Fibroblast of peridontal ligament (primary cell): ENCODE measurements at regions not wholly inside any gene's neighbourhood (a gene's known extent, or its start where the extent isn't known, plus 50 kb on each side); places are given as distances from the start of the nearest gene placed in this dataset.
A peak's percentile ranks its signal among the peaks of the same experiment; 100 is the strongest.
"Not testable (repeated sequence)": the region's sequence is repeated elsewhere in the genome, so short reads cannot be mapped to it uniquely, and the experiment has no call there.

Source experiments
- DNase-seq: peaks from one replicate; pipeline ENCODE4 v3.0.0-alpha.2; 2010; ENCODE audit errors: extremely low read depth

DNA sequence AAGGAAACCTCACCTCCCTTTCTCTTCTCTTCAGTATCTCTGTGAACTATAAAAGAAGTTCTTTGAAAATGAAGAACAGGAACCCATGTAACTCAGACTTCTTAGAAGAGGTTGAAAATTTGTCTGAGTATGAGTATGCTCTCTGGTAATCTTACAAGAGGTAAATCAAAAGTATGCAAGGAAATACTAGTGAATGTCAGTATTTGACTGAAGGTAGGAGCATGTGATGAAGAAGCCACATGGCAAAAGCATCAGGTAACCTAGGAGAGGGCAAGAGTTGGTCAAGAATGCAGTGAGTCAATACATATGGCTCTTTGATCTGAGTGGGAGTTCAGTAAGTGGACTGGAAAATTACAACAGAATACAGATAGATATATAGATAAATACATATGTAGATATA is 133.0 kb upstream of the NECTIN3 start:
- DNase-seq: no peak

DNA sequence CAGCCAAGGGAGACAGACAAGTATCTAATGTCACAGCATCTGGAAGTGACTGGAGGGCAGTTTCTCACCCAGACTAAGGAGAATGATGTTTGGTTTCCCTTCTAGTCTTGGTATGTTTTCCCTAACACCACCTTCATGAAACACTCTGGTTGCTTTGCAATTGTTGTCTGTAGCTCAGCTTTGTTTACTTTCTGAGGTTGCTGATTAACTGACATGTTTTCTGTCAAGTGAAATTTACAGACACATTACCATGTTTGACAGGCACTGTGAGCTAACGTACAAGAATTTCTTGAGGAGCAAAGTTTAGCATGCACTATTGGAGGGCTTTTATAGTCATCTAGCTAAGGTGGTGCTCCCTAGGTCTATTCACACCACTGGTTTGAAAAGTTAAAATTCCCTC is 131.6 kb upstream of the NECTIN3 start:
- DNase-seq: no peak

DNA sequence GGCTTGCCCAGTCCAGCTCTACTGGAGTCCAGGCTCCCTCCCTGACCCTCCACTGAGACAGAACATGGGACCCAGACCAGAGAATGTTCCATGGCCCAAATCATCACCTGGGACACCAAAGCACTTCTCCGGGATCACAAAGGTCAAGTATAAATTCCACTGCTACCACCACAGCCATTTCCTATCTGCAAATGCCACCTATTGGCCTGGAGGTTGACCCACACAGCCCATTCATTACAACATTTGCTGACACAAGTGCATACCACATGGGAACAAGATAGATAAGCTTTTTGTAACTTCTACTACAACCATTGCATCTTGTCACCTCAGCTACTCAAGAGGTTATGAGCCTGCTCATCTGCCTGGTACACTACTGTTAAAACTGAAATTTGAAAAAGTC is 126.8 kb upstream of the NECTIN3 start:
- no peak for DNase-seq

DNA sequence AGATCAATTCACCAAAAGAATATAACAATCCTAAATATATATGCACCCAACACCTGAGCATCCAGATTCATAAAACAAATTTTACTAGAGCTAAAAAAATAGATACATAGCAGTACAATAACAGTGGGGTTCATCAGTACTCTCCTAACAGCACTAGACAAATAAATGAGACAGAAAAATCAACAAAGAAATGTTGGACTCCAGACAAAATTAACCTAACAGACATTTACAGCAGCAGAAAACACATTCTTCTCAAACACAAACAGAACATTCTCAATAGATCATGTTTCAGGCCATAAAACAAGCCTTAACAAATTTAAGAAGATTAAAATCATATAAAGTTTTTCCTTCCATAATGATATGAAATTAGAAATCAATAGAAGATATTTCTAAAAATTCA is 124.8 kb upstream of the NECTIN3 start:
- DNase-seq: no peak

- DNase-seq: not testable (repeated sequence)
Measured at GRCh38 chr3:110949194-110949593, 122.4 kb upstream of the NECTIN3 start.

- peak; percentile 3 for DNase-seq
Measured at GRCh38 chr3:110955301-110955880, 116.2 kb upstream of the NECTIN3 start.

GRCh38 chr3:110956081-110956480 is 115.5 kb upstream of the NECTIN3 start:
- peak; percentile 8 for DNase-seq

DNA sequence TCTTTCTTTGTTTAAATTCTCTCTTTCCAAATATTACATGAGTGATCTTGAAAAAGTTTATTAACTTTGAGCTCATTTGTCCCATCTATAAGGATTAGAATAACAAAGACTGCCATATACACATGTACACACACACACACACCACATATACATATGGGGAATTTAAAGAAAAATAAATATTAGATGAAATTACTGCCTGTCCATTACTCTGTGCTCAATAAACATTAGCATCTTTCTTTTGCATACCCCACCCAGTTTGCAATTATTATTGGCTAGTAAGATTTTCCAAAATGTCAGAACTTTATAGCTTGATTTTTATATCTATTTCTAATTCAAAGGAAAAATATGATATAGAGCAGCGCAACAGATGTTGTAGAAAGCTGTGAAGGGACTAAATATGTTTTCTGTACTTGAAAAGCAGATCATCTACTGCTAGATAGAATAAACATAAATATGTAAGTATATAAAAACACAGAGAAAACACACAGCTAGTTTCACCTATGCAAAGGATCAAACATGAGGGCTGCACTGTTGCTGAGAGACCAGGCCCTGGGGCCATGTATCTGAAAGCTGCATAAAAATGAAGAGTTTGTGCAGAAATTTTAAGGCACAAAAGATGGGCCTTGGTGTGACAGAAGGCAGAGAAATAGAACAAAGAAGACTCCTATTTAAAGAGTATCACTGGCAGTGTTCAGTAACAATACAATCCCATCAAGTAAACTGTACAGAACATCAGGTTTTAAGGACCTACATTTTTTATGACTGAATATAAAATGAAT is 114.2 kb upstream of the NECTIN3 start:
- DNase-seq: no peak

DNA sequence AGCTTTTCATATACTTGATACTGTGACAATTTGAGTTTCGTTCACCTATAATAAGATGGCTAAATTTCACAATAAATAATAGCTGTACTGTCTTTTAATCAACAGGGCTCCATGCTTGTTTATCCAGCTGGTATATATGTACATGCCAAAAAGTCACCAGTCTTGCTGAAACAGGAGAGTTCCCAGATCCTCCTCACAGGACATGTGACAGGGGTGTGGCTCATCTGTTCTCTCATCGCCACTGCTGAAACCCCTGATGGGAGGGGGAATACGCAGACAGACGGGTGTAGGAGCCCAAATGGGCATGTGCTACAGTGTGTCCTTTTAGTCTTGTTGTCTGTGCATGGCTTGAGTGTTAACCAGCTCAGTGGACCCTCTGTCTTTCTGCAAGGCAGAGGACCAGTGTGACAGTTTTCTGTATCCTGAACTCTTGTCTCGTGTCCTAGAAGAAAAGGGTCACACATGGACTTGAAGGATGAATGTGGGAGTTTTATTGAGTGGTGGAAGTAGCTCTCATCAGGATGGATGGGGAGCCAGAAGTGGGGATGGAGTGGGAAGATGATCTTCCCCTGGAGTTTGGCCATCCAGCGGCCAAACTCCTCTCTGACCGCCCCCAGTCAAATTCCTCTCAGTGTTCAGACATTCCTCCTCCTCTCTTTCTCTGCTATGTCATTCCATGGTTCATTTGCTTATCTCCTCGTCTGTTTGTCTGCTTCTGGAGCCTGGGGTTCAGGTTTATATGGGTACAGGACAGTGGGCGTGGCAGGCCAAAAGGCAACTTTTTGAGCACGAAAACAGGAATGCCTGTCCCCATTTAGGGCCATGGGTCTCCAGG is 113.1 kb upstream of the NECTIN3 start:
- no peak for DNase-seq

DNA sequence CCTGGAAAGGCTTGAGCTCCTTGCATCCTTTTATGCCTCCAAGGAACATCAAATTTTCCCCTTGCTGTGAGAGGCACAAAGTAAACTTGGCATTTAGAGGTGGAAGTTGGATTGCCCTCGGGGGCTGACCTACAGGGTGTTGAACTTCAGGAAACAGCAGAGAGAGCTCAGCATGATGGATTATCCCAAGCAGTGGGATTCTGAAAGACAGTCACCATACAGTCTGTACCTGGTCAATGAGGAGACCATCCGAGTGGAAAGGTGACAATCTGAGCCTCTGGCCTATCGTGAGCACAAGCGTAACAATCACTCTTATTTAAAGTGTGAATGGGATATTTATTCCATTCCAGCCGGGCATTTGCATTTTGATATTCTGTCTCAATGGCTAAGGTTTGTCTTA is 105.6 kb upstream of the NECTIN3 start:
- no peak for DNase-seq

- DNase-seq: no peak
Measured at GRCh38 chr3:110966966-110967663, 104.5 kb upstream of the NECTIN3 start.

GRCh38 chr3:110968076-110968475 is 103.5 kb upstream of the NECTIN3 start:
- no peak for DNase-seq

DNA sequence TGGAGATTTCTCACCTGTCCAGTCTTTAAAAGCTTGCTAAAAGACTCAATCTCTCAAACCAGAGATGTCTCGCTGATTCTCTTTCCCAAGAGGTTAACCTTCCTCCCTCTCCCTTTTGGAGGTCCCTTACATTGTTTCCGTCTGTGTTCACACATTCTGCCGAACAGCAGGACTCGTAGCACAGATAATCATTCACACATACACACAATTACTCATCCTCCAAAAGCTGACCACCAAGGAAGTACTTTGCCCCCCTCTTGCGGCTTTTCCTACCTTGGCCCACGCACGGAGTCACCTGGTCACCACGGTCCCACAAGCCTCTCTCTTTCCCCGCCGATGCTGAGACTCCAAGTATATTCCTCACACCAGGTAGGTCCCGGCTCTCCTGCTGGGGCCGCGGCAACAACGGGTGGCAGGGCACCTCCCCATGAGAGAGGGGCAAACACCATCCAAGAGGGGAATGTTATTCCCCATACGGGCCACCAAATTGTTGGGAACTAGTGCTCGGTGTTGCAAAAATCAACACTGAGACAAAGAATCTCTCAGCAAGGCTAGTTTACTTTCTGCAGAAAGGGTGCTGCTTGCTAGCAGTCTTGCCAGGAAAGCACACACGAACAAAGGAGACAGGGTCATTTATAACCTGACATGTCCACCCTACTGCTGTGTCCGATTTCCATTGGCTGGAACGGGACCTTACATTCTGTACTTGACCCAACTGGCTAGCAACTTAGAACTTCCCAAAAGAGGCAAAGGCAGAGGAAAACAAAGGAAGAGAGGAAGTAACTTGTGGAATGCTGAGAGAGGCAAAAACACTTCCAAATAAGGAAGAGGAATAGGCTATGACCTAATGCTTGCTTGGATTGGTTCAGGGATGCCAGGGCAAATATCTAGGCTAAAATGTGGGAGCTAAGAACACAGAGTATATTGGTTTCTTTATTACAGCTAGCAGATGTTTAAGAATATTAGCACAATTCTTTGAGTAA is 102.1 kb upstream of the NECTIN3 start:
- DNase-seq: no peak

DNA sequence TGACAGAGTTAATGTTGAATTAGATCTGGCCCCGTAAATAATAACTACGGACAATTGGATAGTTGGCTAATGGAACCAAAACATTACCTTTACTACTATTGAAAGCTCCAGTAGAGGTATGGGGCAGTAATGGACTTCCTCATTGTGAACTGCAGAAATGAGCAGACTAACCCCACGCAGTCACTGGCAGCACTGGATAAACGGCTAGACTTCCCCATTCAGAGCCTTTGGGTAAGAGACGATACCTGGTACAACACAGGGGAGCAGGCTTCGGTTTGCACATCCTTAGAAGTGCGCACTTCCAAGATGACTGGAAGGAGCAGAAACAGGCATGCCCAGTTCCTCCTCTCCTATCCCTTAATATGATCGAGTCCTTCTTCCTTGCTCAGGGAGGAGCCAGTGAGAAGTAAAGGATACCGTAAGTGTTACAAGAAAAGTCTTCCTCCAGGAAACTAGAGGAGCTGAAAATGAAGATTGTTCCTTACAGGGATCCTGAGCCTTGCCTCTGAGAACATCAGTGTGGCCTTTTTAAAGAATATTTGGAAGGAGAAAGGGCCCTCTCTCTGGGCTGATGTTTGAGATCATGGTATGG is 100.5 kb upstream of the NECTIN3 start:
- no peak for DNase-seq

- DNase-seq: peak; percentile 14
Measured at GRCh38 chr3:110973263-110973895, 98.2 kb upstream of the NECTIN3 start.

DNA sequence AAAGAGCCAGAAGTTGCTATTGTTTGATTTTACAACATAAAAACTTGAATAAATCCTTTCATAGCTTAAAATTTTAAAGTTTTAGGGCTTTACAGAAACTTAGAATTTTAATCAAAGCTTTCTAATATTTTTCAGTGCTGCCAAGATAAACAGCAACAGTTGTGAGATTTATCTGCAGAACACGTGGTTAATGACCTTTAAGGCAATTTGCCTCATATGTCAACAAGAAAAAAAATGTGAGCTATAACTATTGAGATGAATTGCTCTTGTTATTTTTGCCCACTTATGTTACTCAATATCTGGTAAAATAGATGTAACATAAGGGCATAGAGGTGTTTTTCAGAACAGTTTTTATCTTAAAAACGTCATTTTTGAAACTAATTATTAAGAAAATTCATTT is 96.7 kb upstream of the NECTIN3 start:
- no peak for DNase-seq

DNA sequence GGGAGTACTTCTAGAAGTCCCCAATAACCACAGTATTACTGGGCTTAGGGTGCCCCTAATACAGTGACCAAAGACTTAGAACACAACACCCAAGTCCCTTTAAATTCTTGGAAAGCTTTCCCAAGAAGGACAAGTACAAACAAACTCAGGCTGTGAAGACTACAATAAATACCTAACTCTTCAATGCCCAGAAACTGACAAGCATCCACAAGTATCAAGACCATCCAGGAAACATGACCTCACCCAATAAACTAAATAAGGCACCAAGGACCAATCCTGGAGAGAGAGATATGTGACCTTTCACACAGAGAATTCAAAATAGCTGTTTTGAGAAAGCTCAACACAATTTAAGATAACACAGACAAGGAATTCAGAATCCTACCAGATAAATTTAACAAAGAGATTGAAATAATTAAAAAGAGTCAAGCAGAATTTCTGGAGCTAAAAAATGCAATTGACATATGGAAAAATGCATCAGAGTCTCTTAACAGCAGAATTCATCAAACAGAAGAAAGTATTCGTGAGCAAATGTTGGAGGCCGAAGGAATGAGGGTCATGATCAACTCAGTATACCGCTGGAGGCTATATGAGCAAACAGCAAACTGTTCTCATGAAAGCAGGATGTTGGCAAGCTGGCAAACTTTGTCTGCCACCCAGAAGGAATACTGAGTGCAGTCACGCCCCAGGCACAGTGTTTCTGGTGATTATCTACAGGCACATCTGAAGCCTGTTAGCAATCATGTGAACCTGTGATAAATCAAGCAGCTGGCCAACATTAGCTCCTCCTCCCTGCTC is 87.0 kb upstream of the NECTIN3 start:
- DNase-seq: no peak

DNA sequence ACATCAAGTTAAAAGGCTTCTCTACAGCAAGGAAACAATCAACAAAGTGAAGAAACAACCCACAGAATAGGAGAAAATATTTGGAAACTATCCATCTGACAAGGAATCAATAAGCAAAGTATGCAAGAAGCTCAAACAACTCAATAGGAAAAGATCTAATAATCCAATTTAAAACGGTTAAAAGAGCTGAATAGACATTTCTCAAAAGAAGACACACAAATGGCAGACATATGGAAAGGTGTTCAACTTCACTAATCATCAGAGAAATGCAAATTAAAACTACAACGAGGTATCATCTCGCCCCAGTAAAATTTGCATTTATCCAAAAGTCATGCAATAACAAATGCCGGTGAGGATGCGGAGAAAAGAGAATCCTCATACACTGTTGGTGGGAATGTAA is 82.2 kb upstream of the NECTIN3 start:
- DNase-seq: no peak
